A172 (cell line): ENCODE measurements at regions not wholly inside any gene's neighbourhood (a gene's known extent, or its start where the extent isn't known, plus 50 kb on each side); places are given as distances from the start of the nearest gene placed in this dataset.

Experiments used
- DNase-seq: peaks from one replicate; pipeline ENCODE4 v3.0.0-alpha.2; 2015; ENCODE audit warnings: low spot score

GRCh38 chr9:13597427-13597826, 317.9 kb upstream of the MPDZ start:
- no peak for DNase-seq

GRCh38 chr9:13597004-13597403, 317.5 kb upstream of the MPDZ start:
- DNase-seq, result no peak

GRCh38 chr9:13596383-13596970, 317.0 kb upstream of the MPDZ start:
- DNase-seq, result no peak

GRCh38 chr9:13590996-13591395, 311.5 kb upstream of the MPDZ start:
- DNase-seq, result no peak

- no peak for DNase-seq
Observed at GRCh38 chr9:13589034-13589737, 309.7 kb upstream of the MPDZ start.

GRCh38 chr9:13588151-13589033, 308.9 kb upstream of the MPDZ start:
- DNase-seq, result no peak

GRCh38 chr9:13587571-13587970, 308.1 kb upstream of the MPDZ start:
- no peak for DNase-seq

GRCh38 chr9:13586587-13587374, 307.3 kb upstream of the MPDZ start:
- DNase-seq, result no peak

- no peak for DNase-seq
Observed at GRCh38 chr9:13580760-13581159, 301.3 kb upstream of the MPDZ start.

- DNase-seq, result no peak
Observed at GRCh38 chr9:13580131-13580530, 300.6 kb upstream of the MPDZ start.

- no peak for DNase-seq
Observed at GRCh38 chr9:13576101-13576500, 296.6 kb upstream of the MPDZ start.

GRCh38 chr9:13575558-13575957, 296.1 kb upstream of the MPDZ start:
- no peak for DNase-seq

GRCh38 chr9:13570068-13570974, 290.8 kb upstream of the MPDZ start:
- no peak for DNase-seq

- DNase-seq, result no peak
Observed at GRCh38 chr9:13569602-13570067, 290.1 kb upstream of the MPDZ start.

- DNase-seq, result no peak
Observed at GRCh38 chr9:13568841-13569601, 289.5 kb upstream of the MPDZ start.

- no peak for DNase-seq
Observed at GRCh38 chr9:13568405-13568804, 288.9 kb upstream of the MPDZ start.

GRCh38 chr9:13567833-13568232, 288.3 kb upstream of the MPDZ start:
- no peak for DNase-seq

- DNase-seq, result no peak
Observed at GRCh38 chr9:13557746-13558145, 278.3 kb upstream of the MPDZ start.

- DNase-seq, result no peak
Observed at GRCh38 chr9:13556656-13557055, 277.2 kb upstream of the MPDZ start.

GRCh38 chr9:13555989-13556500, 276.6 kb upstream of the MPDZ start:
- DNase-seq, result no peak
